Endothelial cell of umbilical vein (primary cell): ENCODE measurements at regions not wholly inside any gene's neighbourhood (a gene's known extent, or its start where the extent isn't known, plus 50 kb on each side); places are given as distances from the start of the nearest gene placed in this dataset.

ENCODE experiments used
- BruUV-seq: library from RNA; stranded (reverse); fragments of 400-500 nt; replicated peaks from 2 replicates; lab custom pipeline; 2021; lab: Mats Ljungman, UMichigan
- CTCF ChIA-PET: fragments of 300-600, 350-600 bp; sonication (Branson Sonifier 250); formaldehyde crosslinking; loops from one replicate; lab custom pipeline; 2021; ENCODE audit warnings: antibody characterized with exemption, inconsistent platforms; lab: Charles Lee
- POLR2A ChIA-PET: fragments of 300-600, 350-600 bp; sonication (Branson Sonifier 250); formaldehyde crosslinking; loops from one replicate; lab custom pipeline; 2021; ENCODE audit warnings: antibody characterized with exemption, inconsistent platforms; lab: Charles Lee
- DNase-seq: peaks from one replicate; pipeline ENCODE4 v3.0.0-alpha.2; 2011; ENCODE audit warnings: low read depth, low spot score
- FAIRE-seq: peaks from 2 replicates; lab custom pipeline; 2011; peaks lifted over from hg19 to GRCh38; lab: Jason Lieb, UNC
- H2AFZ ChIP-seq: 2 replicates; pipeline ENCODE4 v1.6.0; 2012; ENCODE audit warnings: low read depth, low read length, control low read depth, inconsistent platforms
- H3K27ac ChIP-seq: 2 replicates; pipeline ENCODE4 v1.5.1; 2011; ENCODE audit warnings: low read depth, mild to moderate bottlenecking, control low read depth, low read length, moderate library complexity; ENCODE audit not compliant: insufficient read depth
- H3K27me3 ChIP-seq, 2 experiments: 2 replicates each; pipeline versions ENCODE4 v1.6.0 to v1.6.1; 2011; ENCODE audit warnings: low read length in 2 of 2, mixed read lengths in 1 of 2; ENCODE audit not compliant: control insufficient read depth in 2 of 2, insufficient read depth in 2 of 2
- H3K36me3 ChIP-seq, 2 experiments: 2 replicates in 1 of 2; 3 replicates in 1 of 2; pipeline ENCODE4 v1.5.1; 2011; ENCODE audit warnings: low read length in 2 of 2, mild to moderate bottlenecking in 1 of 2, moderate library complexity in 1 of 2; ENCODE audit not compliant: control insufficient read depth in 2 of 2, insufficient read depth in 2 of 2; ENCODE audit errors: extremely low read depth in 1 of 2
- H3K4me1 ChIP-seq: 3 replicates; pipeline ENCODE4 v1.5.1; 2011; ENCODE audit warnings: mild to moderate bottlenecking, low read length; ENCODE audit not compliant: control insufficient read depth, insufficient read depth; ENCODE audit errors: extremely low read depth
- H3K4me2 ChIP-seq: 2 replicates; pipeline ENCODE4 v1.6.1; 2011; ENCODE audit warnings: low read length, control low read depth, mixed read lengths; ENCODE audit not compliant: insufficient read depth
- H3K4me3 ChIP-seq, 3 experiments: fragments of 200-600 bp in 1 of 3; sonication (generic), shearing (Covaris generic) in 1 of 3; replicated peaks in 1 of 3; 2 replicates each; pipeline ENCODE4 v1.5.1; 2011 to 2016; ENCODE audit warnings: control low read depth in 3 of 3, low read length in 3 of 3, mild to moderate bottlenecking in 2 of 3, inconsistent platforms in 1 of 3, low read depth in 1 of 3, moderate library complexity in 1 of 3; ENCODE audit not compliant: insufficient read depth in 1 of 3
- H3K79me2 ChIP-seq: 2 replicates; pipeline ENCODE4 v1.6.0; 2012; ENCODE audit warnings: low read length, inconsistent platforms; ENCODE audit not compliant: control insufficient read depth, insufficient read depth
- H3K9ac ChIP-seq: replicated peaks from 2 replicates; pipeline ENCODE3; 2011; ENCODE audit warnings: low read length, control low read depth; ENCODE audit not compliant: insufficient read depth; ENCODE audit errors: extremely low read depth
- H3K9me1 ChIP-seq: replicated peaks from 3 replicates; pipeline ENCODE4 v1.6.0; 2011; ENCODE audit warnings: mild to moderate bottlenecking, low read length; ENCODE audit not compliant: control insufficient read depth, insufficient read depth; ENCODE audit errors: extremely low read depth
- H3K9me3 ChIP-seq: replicated peaks from 2 replicates; pipeline ENCODE4 v1.5.1; 2012; ENCODE audit warnings: low read length, inconsistent platforms; ENCODE audit not compliant: control insufficient read depth, insufficient read depth
- H4K20me1 ChIP-seq: replicated peaks from 2 replicates; pipeline ENCODE3; 2011; ENCODE audit warnings: mild to moderate bottlenecking, low read length; ENCODE audit not compliant: control insufficient read depth, insufficient read depth; ENCODE audit errors: extremely low read depth
- CTCF ChIP-seq, 2 donors: IDR thresholded peaks; 1 replicate in 1 of 2; 2 replicates in 1 of 2; pipeline ENCODE4 v1.5.1; 2011; ENCODE audit warnings: low read length in 2 of 2, mild to moderate bottlenecking in 2 of 2, moderate library complexity in 2 of 2, control low read depth in 1 of 2, inconsistent platforms in 1 of 2, low read depth in 1 of 2; ENCODE audit not compliant: insufficient read depth in 1 of 2; ENCODE audit errors: extremely low read depth in 1 of 2
- EZH2 ChIP-seq: IDR thresholded peaks from 2 replicates; pipeline ENCODE4 v1.6.1; 2012; ENCODE audit warnings: borderline replicate concordance, low read depth, mild to moderate bottlenecking, moderate library complexity, low read length, inconsistent platforms; ENCODE audit not compliant: severe bottlenecking
- FOS ChIP-seq: IDR thresholded peaks from 2 replicates; pipeline ENCODE4 v1.6.1; 2011; ENCODE audit warnings: mild to moderate bottlenecking, low read length, moderate library complexity, borderline replicate concordance; ENCODE audit not compliant: insufficient read depth
- GATA2 ChIP-seq: IDR thresholded peaks from 2 replicates; pipeline ENCODE4 v1.7.0; 2011; ENCODE audit warnings: low read depth, mild to moderate bottlenecking, moderate library complexity, mixed read lengths, low read length; ENCODE audit not compliant: insufficient read length, insufficient read depth
- JUN ChIP-seq: IDR thresholded peaks from 2 replicates; pipeline ENCODE4 v1.6.1; 2011; ENCODE audit warnings: borderline replicate concordance, low read depth; ENCODE audit not compliant: insufficient read length, insufficient read depth
- MAX ChIP-seq: IDR thresholded peaks from 2 replicates; pipeline ENCODE4 v1.6.1; 2011; ENCODE audit not compliant: insufficient read depth, insufficient read length
- MYC ChIP-seq: IDR thresholded peaks from one replicate; pipeline ENCODE4 v1.6.1; 2011; ENCODE audit warnings: mild to moderate bottlenecking, low read depth, low read length
- POLR2A ChIP-seq: IDR thresholded peaks from 2 replicates; pipeline ENCODE4 v1.6.1; 2012; ENCODE audit warnings: low read depth, mild to moderate bottlenecking, control low read depth, low read length
- POLR2AphosphoS5 ChIP-seq: IDR thresholded peaks from 2 replicates; pipeline ENCODE4 v1.6.1; 2012; ENCODE audit warnings: low read depth, mild to moderate bottlenecking, control low read depth, low read length, moderate library complexity; ENCODE audit not compliant: insufficient read depth
- dilution Hi-C: fragments of 300-500 bp; cut with MboI; formaldehyde crosslinking; loops from one replicate; pipeline ENCODE4 v1.15.0; 2019; ENCODE audit warnings: low sequenced_read_pairs; ENCODE audit not compliant: extremely low pct_ligation_motif_present
- intact Hi-C: fragments of 100-400 bp; cut with micrococcal nuclease; formaldehyde crosslinking; loops from one replicate; pipeline ENCODE4 v1.10.0; 2022

GRCh38 chr20:60680554-60680953 is 571.5 kb upstream of the CDH4 start:
- no peaks in the 10 kb centered on the region for H3K79me2 ChIP-seq
- DNase-seq (no peak), FAIRE-seq (no peak)
- intact Hi-C loops (no loop called here), dilution Hi-C loops (no loop called here)
- no peaks in the 10 kb centered on the region for H3K36me3 ChIP-seq
- H3K9me1 ChIP-seq = no peaks in the 10 kb centered on the region
- H2AFZ ChIP-seq = no peak overlapping the region
- no peak overlapping the region for H3K9ac ChIP-seq
- H3K9me3 ChIP-seq = peaks cover 5% of the 10 kb centered on the region
- CTCF ChIA-PET = no interaction called here
- H3K4me3 ChIP-seq = no peak overlapping the region
- no peaks in the 10 kb centered on the region for H3K27me3 ChIP-seq
- BruUV-seq = no TSS peak
- H3K4me1 ChIP-seq = no peaks in the 10 kb centered on the region
- TF ChIP-seq EZH2 = no peak
- no peak for TF ChIP-seq GATA2
- no peak for TF ChIP-seq FOS
- TF ChIP-seq POLR2A = no peak
- no peak for TF ChIP-seq MAX
- no peak for TF ChIP-seq CTCF (IDR thresholded peaks at IDR 0.05; ENCODE audit: extremely low read depth in 1 of 2, insufficient read depth in 1 of 2, low read depth in 1 of 2, low read length in 2 of 2)
- TF ChIP-seq MYC = no peak
- no peak for TF ChIP-seq POLR2AphosphoS5
- no peak for TF ChIP-seq JUN
- POLR2A ChIA-PET = no interaction called here
- H3K27ac ChIP-seq = no peak overlapping the region
- no peak overlapping the region for H3K4me2 ChIP-seq
- no peaks in the 10 kb centered on the region for H4K20me1 ChIP-seq
